ENCODE measurements at regions not wholly inside any gene's neighbourhood (a gene's known extent, or its start where the extent isn't known, plus 50 kb on each side); places are given as distances from the start of the nearest gene placed in this dataset.

- Mint-ChIP-seq H3K4me1 (ENCODE audit: low read depth) (no peaks in the 10 kb centered on the region), H3K27me3 (ENCODE audit: insufficient read depth) (no peaks in the 10 kb centered on the region), H3K27ac (no peak overlapping the region), H3K4me3 (no peak overlapping the region), H3K9me3 (peaks cover 48% of the 10 kb centered on the region), H3K36me3 (ENCODE audit: low read depth) (no peaks in the 10 kb centered on the region)
- no peak for TF ChIP-seq CTCF (IDR thresholded peaks at IDR 0.05)
- no peak for DNase-seq
These were observed 316.1 kb downstream of the OTUD1 start for GRCh38 chr10:23754941-23755340.

GRCh38 chr10:23755556-23755955 lies 316.7 kb downstream of the OTUD1 start:
- no peak for DNase-seq
- TF ChIP-seq CTCF (IDR thresholded peaks at IDR 0.05), result no peak

GRCh38 chr10:23768281-23768680 lies 329.4 kb downstream of the OTUD1 start:
- Mint-ChIP-seq H3K36me3 (ENCODE audit: low read depth) (no peaks in the 10 kb centered on the region), H3K9me3 (peaks cover 52% of the 10 kb centered on the region), H3K4me3 (no peak overlapping the region), H3K4me1 (ENCODE audit: low read depth) (no peaks in the 10 kb centered on the region), H3K27me3 (ENCODE audit: insufficient read depth) (peaks cover 2% of the 10 kb centered on the region; the same call in 1 of the 2 replicates), H3K27ac (no peak overlapping the region)
- no peak for DNase-seq
- TF ChIP-seq CTCF (IDR thresholded peaks at IDR 0.05), result no peak

More at GRCh38 chr10:23755556-23755955, 316.7 kb downstream of the OTUD1 start:
- Mint-ChIP-seq H3K27me3 (ENCODE audit: insufficient read depth) (no peaks in the 10 kb centered on the region), H3K36me3 (ENCODE audit: low read depth) (no peaks in the 10 kb centered on the region), H3K27ac (no peak overlapping the region), H3K9me3 (peaks cover 54% of the 10 kb centered on the region), H3K4me3 (no peak overlapping the region), H3K4me1 (ENCODE audit: low read depth) (no peaks in the 10 kb centered on the region)

GRCh38 chr10:23777153-23777552 lies 338.3 kb downstream of the OTUD1 start:
- H3K4me3 Mint-ChIP-seq, result no peak overlapping the region
- no peaks in the 10 kb centered on the region; the same call in 1 of the 2 replicates for H3K27me3 Mint-ChIP-seq (ENCODE audit: insufficient read depth)
- TF ChIP-seq CTCF (IDR thresholded peaks at IDR 0.05), result no peak
- no peaks in the 10 kb centered on the region for H3K36me3 Mint-ChIP-seq (ENCODE audit: low read depth)
- DNase-seq, result no peak
- H3K27ac Mint-ChIP-seq, result no peak overlapping the region
- no peaks in the 10 kb centered on the region for H3K4me1 Mint-ChIP-seq (ENCODE audit: low read depth)
- peaks cover 30% of the 10 kb centered on the region for H3K9me3 Mint-ChIP-seq

GRCh38 chr10:23779301-23779700 lies 340.4 kb downstream of the OTUD1 start:
- no peaks in the 10 kb centered on the region for H3K36me3 Mint-ChIP-seq (ENCODE audit: low read depth)
- H3K9me3 Mint-ChIP-seq, result peaks cover 39% of the 10 kb centered on the region
- no peaks in the 10 kb centered on the region for H3K4me1 Mint-ChIP-seq (ENCODE audit: low read depth)
- TF ChIP-seq CTCF (IDR thresholded peaks at IDR 0.05), result no peak
- no peaks in the 10 kb centered on the region; the same call in 1 of the 2 replicates for H3K27me3 Mint-ChIP-seq (ENCODE audit: insufficient read depth)
- no peak overlapping the region for H3K4me3 Mint-ChIP-seq
- no peak overlapping the region for H3K27ac Mint-ChIP-seq
- DNase-seq, result no peak

- peaks cover 49% of the 10 kb centered on the region for H3K9me3 Mint-ChIP-seq
- DNase-seq, result no peak
- H3K4me1 Mint-ChIP-seq (ENCODE audit: low read depth), result no peaks in the 10 kb centered on the region
- H3K4me3 Mint-ChIP-seq, result no peak overlapping the region
- no peak overlapping the region for H3K27ac Mint-ChIP-seq
- no peaks in the 10 kb centered on the region for H3K36me3 Mint-ChIP-seq (ENCODE audit: low read depth)
- H3K27me3 Mint-ChIP-seq (ENCODE audit: insufficient read depth), result no peaks in the 10 kb centered on the region
- TF ChIP-seq CTCF (IDR thresholded peaks at IDR 0.05), result no peak
These were observed 341.5 kb downstream of the OTUD1 start for GRCh38 chr10:23780331-23780730.
